Hepatocyte (in vitro differentiated cells): ENCODE measurements at regions not wholly inside any gene's neighbourhood (a gene's known extent, or its start where the extent isn't known, plus 50 kb on each side); places are given as distances from the start of the nearest gene placed in this dataset.

Experiments
- CTCF ChIP-seq: fragments of 200-600 bp; sonication (generic); IDR thresholded peaks from 2 replicates; pipeline ENCODE4 v1.5.1; 2016; ENCODE audit warnings: antibody characterized with exemption, mild to moderate bottlenecking; ENCODE audit not compliant: poor library complexity
- EZH2phosphoT487 ChIP-seq: fragments of 200-600 bp; sonication (generic); IDR thresholded peaks from one replicate; pipeline ENCODE4 v1.6.1; 2018; ENCODE audit warnings: antibody characterized with exemption, mild to moderate bottlenecking, low read depth, moderate library complexity; ENCODE audit not compliant: unreplicated experiment, severe bottlenecking

GRCh38 chr3:144296808-144297207, 325.2 kb downstream of the DIPK2A start:
- TF ChIP-seq CTCF (no peak), EZH2phosphoT487 (no peak)
